ENCODE measurements at regions not wholly inside any gene's neighbourhood (a gene's known extent, or its start where the extent isn't known, plus 50 kb on each side); places are given as distances from the start of the nearest gene placed in this dataset.

GRCh38 chrX:124426288-124427169 lies 80.2 kb downstream of the SH2D1A start:
- no peaks in the 10 kb centered on the region for H3K27me3 ChIP-seq (ENCODE audit: control insufficient read depth in 4 of 4, insufficient read depth in 4 of 4, low read length in 3 of 4)
- WGBS: 88% methylated on average over 9 of the region's 9 CpGs

GRCh38 chrX:124433186-124433585 lies 86.8 kb downstream of the SH2D1A start:
- Histone ChIP-seq H3K27ac (ENCODE audit: low read depth in 1 of 2, low read length in 2 of 2) (no peak overlapping the region), H3K27me3 (ENCODE audit: control insufficient read depth in 4 of 4, insufficient read depth in 4 of 4, low read length in 3 of 4) (no peaks in the 10 kb centered on the region), H3K4me1 (ENCODE audit: control insufficient read depth in 4 of 4, insufficient read depth in 4 of 4, low read length in 3 of 4) (no peaks in the 10 kb centered on the region), H3K4me3 (ENCODE audit: low read depth in 1 of 3, low read length in 3 of 3) (no peak overlapping the region), H3K36me3 (ENCODE audit: control insufficient read depth in 4 of 4, insufficient read depth in 3 of 4, low read depth in 1 of 4, low read length in 3 of 4) (peaks cover 0 to 3% (median 0%) of the 10 kb centered on the region in 4 donors), H3K9me3 (ENCODE audit: control insufficient read depth in 4 of 4, low read length in 3 of 4) (no peaks in the 10 kb centered on the region), H3K9ac (ENCODE audit: low read depth in 1 of 2, low read length in 2 of 2) (no peak overlapping the region)
- 98% methylated on average over 2 of the region's 2 CpGs for WGBS
- no peak for DNase-seq (ENCODE audit: low spot score)
- no peak for TF ChIP-seq GABPA (IDR thresholded peaks at IDR 0.05 in 1 of 2, conservative IDR thresholded peaks at IDR 0.05 in 1 of 2)

More at GRCh38 chrX:124426288-124427169, 80.2 kb downstream of the SH2D1A start:
- TF ChIP-seq FOXA1 (IDR thresholded peaks at IDR 0.05) (no peak), CTCF (IDR thresholded peaks at IDR 0.05; ENCODE audit: low read depth, low read length, missing input control) (no peak), EGR1 (IDR thresholded peaks at IDR 0.05; ENCODE audit: low read depth in 2 of 2) (no peak), SP1 (IDR thresholded peaks at IDR 0.05) (no peak), HNF4A (conservative IDR thresholded peaks at IDR 0.05) (no peak), JUND (IDR thresholded peaks at IDR 0.05) (no peak), NR2F2 (IDR thresholded peaks at IDR 0.05) (no peak), RXRA (IDR thresholded peaks at IDR 0.05) (no peak)
- TF ChIP-seq, protein P1, sequence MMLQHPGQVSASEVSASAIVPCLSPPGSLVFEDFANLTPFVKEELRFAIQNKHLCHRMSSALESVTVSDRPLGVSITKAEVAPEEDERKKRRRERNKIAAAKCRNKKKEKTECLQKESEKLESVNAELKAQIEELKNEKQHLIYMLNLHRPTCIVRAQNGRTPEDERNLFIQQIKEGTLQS (IDR thresholded peaks at IDR 0.05): no peak
- Histone ChIP-seq H3K27ac (ENCODE audit: low read depth in 1 of 2, low read length in 2 of 2) (no peak overlapping the region), H3K9ac (ENCODE audit: low read depth in 1 of 2, low read length in 2 of 2) (no peak overlapping the region), H3K4me1 (ENCODE audit: control insufficient read depth in 4 of 4, insufficient read depth in 4 of 4, low read length in 3 of 4) (no peaks in the 10 kb centered on the region), H3K4me3 (ENCODE audit: low read depth in 1 of 3, low read length in 3 of 3) (no peak overlapping the region), H3K9me3 (ENCODE audit: control insufficient read depth in 4 of 4, low read length in 3 of 4) (peaks cover 0 to 6% (median 0%) of the 10 kb centered on the region in 4 donors), H3K36me3 (ENCODE audit: control insufficient read depth in 4 of 4, insufficient read depth in 3 of 4, low read depth in 1 of 4, low read length in 3 of 4) (peaks cover 0 to 4% (median 0%) of the 10 kb centered on the region in 4 donors)
- DNase-seq (ENCODE audit: low spot score): no peak

DNA sequence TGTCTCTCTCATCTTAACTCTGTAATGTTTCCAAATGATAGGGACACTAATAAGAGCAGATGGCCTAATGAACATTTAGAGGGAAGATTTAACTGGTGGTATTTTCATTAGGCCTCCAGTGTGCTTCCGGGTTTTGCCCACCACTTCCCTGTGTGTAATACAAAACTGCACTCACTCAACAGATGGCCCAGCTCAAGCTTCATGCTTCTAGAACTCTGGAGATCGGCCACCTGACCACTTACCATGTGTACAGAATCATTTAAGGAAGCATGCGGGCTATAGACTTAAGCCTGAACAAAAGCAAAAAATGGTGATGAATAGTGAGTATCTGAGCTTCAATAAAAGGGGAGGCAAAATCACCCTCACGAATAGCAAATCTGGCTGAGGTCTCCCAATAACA lies 89.3 kb downstream of the SH2D1A start:
- H3K9me3 ChIP-seq (ENCODE audit: control insufficient read depth in 4 of 4, low read length in 3 of 4): no peaks in the 10 kb centered on the region
- DNase-seq (ENCODE audit: low spot score): no peak
- H3K36me3 ChIP-seq (ENCODE audit: control insufficient read depth in 4 of 4, insufficient read depth in 3 of 4, low read depth in 1 of 4, low read length in 3 of 4): peaks cover 0 to 3% (median 0%) of the 10 kb centered on the region in 4 donors
- 92% methylated on average over 4 of the region's 4 CpGs for WGBS
- H3K9ac ChIP-seq (ENCODE audit: low read depth in 1 of 2, low read length in 2 of 2): no peak overlapping the region
- no peak overlapping the region for H3K27ac ChIP-seq (ENCODE audit: low read depth in 1 of 2, low read length in 2 of 2)
- H3K4me1 ChIP-seq (ENCODE audit: control insufficient read depth in 4 of 4, insufficient read depth in 4 of 4, low read length in 3 of 4): no peaks in the 10 kb centered on the region
- TF ChIP-seq GABPA (IDR thresholded peaks at IDR 0.05 in 1 of 2, conservative IDR thresholded peaks at IDR 0.05 in 1 of 2) (no peak), FOXA1 (IDR thresholded peaks at IDR 0.05) (no peak), HNF4A (conservative IDR thresholded peaks at IDR 0.05) (no peak), FOXA2 (IDR thresholded peaks at IDR 0.05) (no peak), RAD21 (IDR thresholded peaks at IDR 0.05) (no peak), SP1 (IDR thresholded peaks at IDR 0.05) (no peak), JUND (IDR thresholded peaks at IDR 0.05) (no peak)
- H3K27me3 ChIP-seq (ENCODE audit: control insufficient read depth in 4 of 4, insufficient read depth in 4 of 4, low read length in 3 of 4): no peaks in the 10 kb centered on the region
- no peak overlapping the region for H3K4me3 ChIP-seq (ENCODE audit: low read depth in 1 of 3, low read length in 3 of 3)
